Ectodermal cell (in vitro differentiated cells): ENCODE measurements at regions not wholly inside any gene's neighbourhood (a gene's known extent, or its start where the extent isn't known, plus 50 kb on each side); places are given as distances from the start of the nearest gene placed in this dataset.

Source experiments
- H3K27ac ChIP-seq: 2 replicates; pipeline ENCODE4 v1.7.0; 2013; ENCODE audit warnings: mild to moderate bottlenecking, low read depth, low read length; ENCODE audit not compliant: insufficient read depth, poor library complexity, severe bottlenecking
- H3K27me3 ChIP-seq: 2 replicates; pipeline ENCODE4 v1.7.0; 2013; ENCODE audit warnings: mild to moderate bottlenecking, low read length; ENCODE audit not compliant: insufficient read depth, control insufficient read depth, poor library complexity, severe bottlenecking
- H3K36me3 ChIP-seq: one replicate; pipeline ENCODE4 v1.7.0; 2013; ENCODE audit warnings: low read length; ENCODE audit not compliant: control insufficient read depth, insufficient read depth
- H3K4me1 ChIP-seq: one replicate; pipeline ENCODE4 v1.7.0; 2013; ENCODE audit warnings: low read length; ENCODE audit not compliant: control insufficient read depth, insufficient read depth
- H3K4me3 ChIP-seq: 2 replicates; pipeline ENCODE4 v1.7.0; 2013; ENCODE audit warnings: low read depth, low read length, control low read depth; ENCODE audit not compliant: insufficient read depth
- H3K9me3 ChIP-seq: 2 replicates; pipeline ENCODE4 v1.7.0; 2013; ENCODE audit warnings: mild to moderate bottlenecking, low read length, moderate library complexity; ENCODE audit not compliant: control insufficient read depth
- WGBS, 2 experiments: methylation state at CpG; one replicate each; pipeline ENCODE4 v1.1.7; 2013; ENCODE audit warnings: missing lambda C conversion rate in 2 of 2; 5-methylcytosine and 5-hydroxymethylcytosine counted together

DNA sequence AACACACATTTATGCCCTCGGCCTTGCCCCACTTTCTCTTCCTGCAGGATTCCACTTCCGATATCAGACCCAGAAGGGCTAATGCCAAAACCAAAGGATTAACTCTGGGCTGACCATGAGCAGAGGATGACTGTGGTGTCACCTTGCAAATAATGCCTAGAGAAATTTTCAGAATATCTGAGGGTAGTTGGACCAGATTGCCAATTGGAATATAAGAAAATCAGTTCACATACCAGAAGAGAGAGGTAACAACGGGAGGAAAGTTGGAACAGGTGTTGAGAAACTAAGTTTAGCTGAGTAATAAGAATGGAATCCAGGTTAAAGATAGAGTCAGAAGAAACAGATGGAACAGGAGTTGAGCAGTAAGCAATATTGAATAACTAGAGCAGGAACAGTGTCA, 232.7 kb upstream of the UBE2E3 start:
- H3K27ac ChIP-seq = no peak overlapping the region
- WGBS, 2 experiments = 91 to 94% methylated on average over 3 of the region's 3 CpGs
- no peaks in the 10 kb centered on the region for H3K27me3 ChIP-seq
- H3K4me1 ChIP-seq = no peaks in the 10 kb centered on the region
- no peaks in the 10 kb centered on the region for H3K36me3 ChIP-seq
- H3K9me3 ChIP-seq = no peaks in the 10 kb centered on the region
- H3K4me3 ChIP-seq = no peak overlapping the region

DNA sequence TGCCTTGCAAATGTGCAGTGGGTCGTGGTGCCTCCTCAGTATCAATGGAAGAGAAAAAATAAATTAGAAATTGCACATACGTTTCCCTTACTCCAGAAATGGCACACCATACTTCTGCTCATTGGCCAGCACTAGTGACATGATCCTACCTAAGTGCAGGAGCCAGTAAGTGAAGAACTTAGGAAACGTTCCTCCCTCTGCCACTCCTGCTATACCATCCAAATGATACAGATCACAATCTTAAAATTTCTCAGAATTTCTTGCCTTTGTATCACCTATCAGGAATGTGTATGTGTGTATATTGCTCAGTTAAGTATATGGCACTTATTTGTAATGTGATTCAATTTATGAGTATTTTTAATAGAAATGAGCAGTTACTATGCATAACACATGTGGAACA, 237.0 kb upstream of the UBE2E3 start:
- Histone ChIP-seq H3K36me3 (no peaks in the 10 kb centered on the region), H3K4me3 (no peak overlapping the region), H3K9me3 (no peaks in the 10 kb centered on the region), H3K27me3 (no peaks in the 10 kb centered on the region), H3K27ac (no peak overlapping the region), H3K4me1 (no peaks in the 10 kb centered on the region)
- 91 to 98% methylated on average over 3 of the region's 3 CpGs for WGBS, 2 experiments

DNA sequence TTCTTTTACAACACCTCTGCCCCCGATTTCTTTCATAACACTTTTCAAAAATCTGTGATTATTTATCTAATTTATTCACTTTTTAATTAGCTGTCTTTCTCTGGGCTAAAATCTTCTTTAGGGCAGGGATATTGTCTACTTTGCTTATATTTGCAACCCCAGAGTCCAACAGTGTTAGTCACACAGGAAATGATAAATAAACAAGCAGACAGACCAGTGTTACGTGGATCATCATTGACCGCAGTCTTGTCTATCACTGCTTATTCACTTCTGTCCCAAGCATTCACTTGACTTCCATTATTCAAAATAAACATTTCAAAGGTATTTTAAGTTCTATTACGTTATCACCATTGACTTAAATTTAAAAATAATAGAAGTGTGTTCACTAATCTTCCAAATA, 237.6 kb upstream of the UBE2E3 start:
- Histone ChIP-seq H3K27ac (no peak overlapping the region), H3K4me1 (no peaks in the 10 kb centered on the region), H3K4me3 (no peak overlapping the region), H3K27me3 (no peaks in the 10 kb centered on the region), H3K9me3 (no peaks in the 10 kb centered on the region), H3K36me3 (no peaks in the 10 kb centered on the region)
- WGBS, 2 experiments = 93 to 98% methylated on average over 3 to 4 of the region's 4 CpGs

DNA sequence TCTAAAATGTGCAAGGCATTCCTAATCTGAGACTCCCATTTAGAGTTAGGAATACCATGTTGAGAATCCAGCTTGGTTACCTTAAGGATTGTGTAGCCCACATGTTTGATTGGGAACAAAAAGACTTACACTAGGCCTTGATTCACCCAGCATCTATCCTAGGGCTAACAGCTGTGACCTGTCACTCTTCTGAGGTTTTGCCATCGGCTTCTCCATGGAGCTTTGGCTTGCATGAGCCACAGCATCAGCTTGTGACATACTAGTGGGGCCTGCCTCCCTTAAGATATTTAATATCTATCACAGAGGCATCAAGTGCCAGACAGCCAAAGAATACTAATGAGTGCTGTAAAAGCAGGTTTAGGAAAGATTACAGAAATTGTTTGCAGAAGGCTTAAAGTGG, 241.3 kb upstream of the UBE2E3 start:
- Histone ChIP-seq H3K27ac (no peak overlapping the region), H3K9me3 (no peaks in the 10 kb centered on the region), H3K4me3 (no peak overlapping the region), H3K27me3 (no peaks in the 10 kb centered on the region), H3K4me1 (no peaks in the 10 kb centered on the region), H3K36me3 (no peaks in the 10 kb centered on the region)
- WGBS, 2 experiments = 83 to 89% methylated on average over 1 of the region's 1 CpG

DNA sequence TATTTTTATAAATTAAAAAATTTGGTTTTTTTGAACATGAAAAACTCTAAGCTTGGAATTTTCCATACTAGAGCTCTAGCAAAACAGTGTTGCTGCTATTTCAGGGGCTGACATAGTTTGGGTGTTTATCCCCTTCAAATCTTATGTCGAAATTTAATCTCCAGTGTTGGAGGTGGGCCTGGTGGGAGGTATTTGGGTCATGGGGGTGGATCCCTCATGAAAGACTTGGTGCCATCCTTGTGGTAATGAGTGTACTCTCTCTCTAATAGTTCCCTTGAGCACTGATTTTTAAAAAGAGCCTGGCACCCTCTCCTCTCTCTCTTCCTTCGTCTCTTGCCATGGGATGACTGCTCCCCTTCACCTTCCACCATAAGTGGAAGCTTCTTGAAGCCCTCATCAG, 244.6 kb upstream of the UBE2E3 start:
- Histone ChIP-seq H3K4me1 (no peaks in the 10 kb centered on the region), H3K4me3 (no peak overlapping the region), H3K27me3 (no peaks in the 10 kb centered on the region), H3K9me3 (no peaks in the 10 kb centered on the region), H3K36me3 (no peaks in the 10 kb centered on the region), H3K27ac (no peak overlapping the region)
- WGBS, 2 experiments = 94 to 95% methylated on average over 2 of the region's 2 CpGs

DNA sequence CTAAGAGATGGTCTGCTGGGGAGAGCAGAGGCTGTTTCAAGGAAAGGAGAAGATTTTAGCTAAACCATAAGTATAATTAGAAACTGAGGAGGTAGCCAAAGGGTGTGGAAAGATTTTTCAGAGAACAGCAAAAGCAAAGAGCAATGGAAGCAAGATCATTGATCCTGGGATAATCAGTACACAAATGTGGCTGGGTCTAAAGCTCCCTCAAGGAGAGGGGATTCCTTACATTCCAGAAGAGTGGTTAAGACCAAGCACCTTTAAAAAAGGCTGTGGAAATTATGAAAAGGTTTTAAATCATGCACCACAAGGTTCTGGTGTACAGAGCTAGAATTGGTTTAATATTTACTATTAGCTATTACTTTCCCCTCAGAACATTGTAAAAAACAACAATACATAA, 246.0 kb upstream of the UBE2E3 start:
- H3K4me3 ChIP-seq = no peak overlapping the region
- no peak overlapping the region for H3K27ac ChIP-seq
- H3K36me3 ChIP-seq = no peaks in the 10 kb centered on the region
- H3K4me1 ChIP-seq = no peaks in the 10 kb centered on the region
- H3K27me3 ChIP-seq = no peaks in the 10 kb centered on the region
- no peaks in the 10 kb centered on the region for H3K9me3 ChIP-seq

DNA sequence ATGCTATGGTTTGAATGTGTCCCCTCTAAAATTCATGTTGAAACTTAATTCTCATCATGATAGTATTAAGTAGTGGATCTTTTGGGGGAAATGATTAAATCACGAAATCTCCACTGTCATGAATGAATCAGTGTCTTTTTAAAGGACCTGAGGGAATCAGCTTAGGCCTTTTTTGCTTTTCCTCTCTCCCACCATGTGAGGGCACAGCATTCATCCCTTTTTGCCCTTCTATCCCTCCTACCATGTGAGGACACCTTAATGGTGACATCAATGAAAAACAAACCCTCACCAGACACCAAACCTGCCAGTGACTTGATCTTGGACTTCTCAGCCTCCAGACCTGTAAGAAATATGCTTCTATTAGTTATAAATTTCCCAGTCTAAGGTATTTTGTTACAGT, 247.1 kb upstream of the UBE2E3 start:
- Histone ChIP-seq H3K27ac (no peak overlapping the region), H3K36me3 (no peaks in the 10 kb centered on the region), H3K4me1 (no peaks in the 10 kb centered on the region), H3K9me3 (no peaks in the 10 kb centered on the region), H3K27me3 (no peaks in the 10 kb centered on the region), H3K4me3 (no peak overlapping the region)
- 79 to 85% methylated on average over 1 of the region's 1 CpG for WGBS, 2 experiments

DNA sequence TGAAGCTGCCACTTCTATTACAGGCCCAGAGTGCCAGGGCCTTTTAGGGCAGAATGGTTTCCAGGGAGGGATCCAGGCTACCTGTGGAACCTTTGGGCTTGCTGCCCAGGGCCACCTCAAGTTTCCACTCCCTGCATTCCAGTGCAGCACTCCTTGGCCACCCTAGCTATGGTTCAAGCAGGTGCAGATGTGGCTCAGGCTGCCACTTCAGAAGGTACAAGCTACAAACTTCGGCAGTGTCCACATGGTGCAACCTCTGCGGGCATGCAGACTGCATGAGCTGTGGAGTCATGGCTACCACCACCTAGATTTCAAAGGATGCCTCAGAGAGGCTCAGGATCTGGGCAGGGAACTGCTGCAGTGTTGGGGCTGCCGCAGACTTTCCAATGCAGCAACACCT, 248.1 kb upstream of the UBE2E3 start:
- Histone ChIP-seq H3K4me1 (no peaks in the 10 kb centered on the region), H3K4me3 (no peak overlapping the region), H3K27ac (no peak overlapping the region), H3K27me3 (no peaks in the 10 kb centered on the region), H3K36me3 (no peaks in the 10 kb centered on the region), H3K9me3 (no peaks in the 10 kb centered on the region)
- 90 to 93% methylated on average over 3 of the region's 3 CpGs for WGBS, 2 experiments

DNA sequence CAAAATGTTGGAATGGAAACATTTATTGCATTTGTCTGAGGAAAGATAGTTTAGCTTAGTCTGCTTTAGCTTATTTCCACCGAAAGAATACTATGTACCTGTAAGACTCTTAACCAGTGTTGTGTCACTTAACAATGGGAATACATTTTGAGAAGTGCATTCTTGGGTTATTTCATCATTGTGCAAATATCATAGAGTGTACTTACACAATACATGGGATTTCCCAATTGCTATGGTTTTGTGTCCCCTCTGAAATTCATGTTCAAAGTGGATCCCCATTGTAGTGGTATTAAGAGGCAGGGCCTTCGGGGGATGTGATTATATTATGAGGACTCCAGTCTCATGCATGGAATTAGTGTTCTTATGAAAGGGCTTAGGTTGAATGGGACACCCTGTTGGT, 249.4 kb upstream of the UBE2E3 start:
- H3K9me3 ChIP-seq = no peaks in the 10 kb centered on the region
- H3K27me3 ChIP-seq = no peaks in the 10 kb centered on the region
- WGBS, 2 experiments = 92 to 95% methylated on average over 2 of the region's 2 CpGs
- no peaks in the 10 kb centered on the region for H3K36me3 ChIP-seq
- no peak overlapping the region for H3K4me3 ChIP-seq
- H3K27ac ChIP-seq = no peak overlapping the region
- H3K4me1 ChIP-seq = no peaks in the 10 kb centered on the region

DNA sequence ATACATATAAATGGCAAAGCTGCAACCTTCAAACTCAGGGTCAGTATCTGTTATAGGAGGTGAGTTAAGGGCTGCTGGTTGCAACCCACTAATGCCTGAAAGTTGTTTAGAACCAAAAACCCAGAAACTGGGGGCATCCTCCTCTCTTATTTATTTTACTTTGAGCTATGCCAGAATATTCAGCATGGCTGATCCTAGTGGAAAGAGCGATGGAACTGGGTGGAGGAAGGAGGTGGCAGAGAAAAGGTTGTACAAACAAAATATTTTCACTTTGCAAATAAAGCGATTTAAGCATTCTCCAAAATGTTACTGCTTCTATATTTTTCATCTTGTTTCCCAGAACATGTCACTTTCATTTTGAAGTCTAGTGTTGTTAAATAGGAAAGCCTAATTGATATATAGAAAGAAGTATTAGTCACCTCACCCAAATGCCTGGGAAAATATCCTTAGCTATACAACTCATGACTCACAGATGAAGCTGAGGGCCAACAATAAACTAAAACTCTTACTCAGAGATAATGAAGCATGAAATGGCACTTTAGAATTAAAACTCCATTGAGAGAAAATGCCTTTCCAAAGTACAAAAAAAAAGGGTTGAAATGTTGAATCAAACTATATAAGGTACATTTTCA, 251.4 kb upstream of the UBE2E3 start:
- Histone ChIP-seq H3K36me3 (no peaks in the 10 kb centered on the region), H3K4me1 (no peaks in the 10 kb centered on the region), H3K9me3 (no peaks in the 10 kb centered on the region), H3K27ac (no peak overlapping the region), H3K4me3 (no peak overlapping the region), H3K27me3 (no peaks in the 10 kb centered on the region)
- 100% methylated on average over 1 of the region's 2 CpGs; no CpG with 5 or more reads in 1 of the 2 experiments for WGBS, 2 experiments

DNA sequence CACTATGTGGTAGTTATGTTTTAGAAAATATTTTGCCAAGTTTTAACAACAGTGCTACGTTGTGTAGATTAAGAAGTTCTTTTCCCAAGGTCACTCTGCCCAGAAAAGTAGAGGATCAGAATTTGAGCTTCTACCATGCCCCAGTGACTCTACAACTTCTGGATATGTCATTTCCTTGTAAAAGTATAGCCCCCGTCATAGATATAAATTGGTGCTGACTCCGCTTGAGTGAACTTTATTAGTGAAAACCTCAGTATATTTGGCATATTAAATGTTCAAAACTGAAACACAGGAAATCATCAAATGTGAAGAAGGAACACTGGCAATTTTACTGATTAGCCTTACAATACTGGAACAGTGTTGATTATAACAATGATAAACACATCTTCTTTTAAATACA, 256.7 kb upstream of the UBE2E3 start:
- no peaks in the 10 kb centered on the region for H3K27me3 ChIP-seq
- WGBS, 2 experiments = 95 to 96% methylated on average over 3 of the region's 3 CpGs
- H3K4me1 ChIP-seq = no peaks in the 10 kb centered on the region
- no peak overlapping the region for H3K27ac ChIP-seq
- H3K9me3 ChIP-seq = no peaks in the 10 kb centered on the region
- H3K4me3 ChIP-seq = no peak overlapping the region
- H3K36me3 ChIP-seq = no peaks in the 10 kb centered on the region
